ENCODE measurements at regions not wholly inside any gene's neighbourhood (a gene's known extent, or its start where the extent isn't known, plus 50 kb on each side); places are given as distances from the start of the nearest gene placed in this dataset.
"Not testable (repeated sequence)": the region's sequence is repeated elsewhere in the genome, so short reads cannot be mapped to it uniquely, and the experiment has no call there.

DNA sequence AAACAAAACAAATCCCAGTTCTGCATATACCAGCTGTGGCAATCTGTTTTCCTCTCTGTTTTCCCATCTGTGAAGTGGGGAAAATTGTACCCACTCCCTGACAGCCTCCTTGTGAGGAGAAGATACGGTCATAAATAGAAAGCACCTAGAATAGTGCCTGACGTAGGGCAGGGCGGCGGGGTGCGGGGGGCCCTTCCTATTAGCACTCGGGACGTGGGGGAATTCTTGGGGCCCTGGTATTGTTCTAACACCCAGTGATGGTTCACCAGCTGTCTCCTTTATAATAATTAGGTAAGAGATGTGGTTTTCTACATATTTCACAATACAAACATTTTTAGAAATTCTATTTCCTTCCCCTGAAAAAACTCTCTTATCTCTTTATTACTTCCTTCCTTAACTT is 93.4 kb downstream of the NSUN5 start:
- TF ChIP-seq, protein P1, sequence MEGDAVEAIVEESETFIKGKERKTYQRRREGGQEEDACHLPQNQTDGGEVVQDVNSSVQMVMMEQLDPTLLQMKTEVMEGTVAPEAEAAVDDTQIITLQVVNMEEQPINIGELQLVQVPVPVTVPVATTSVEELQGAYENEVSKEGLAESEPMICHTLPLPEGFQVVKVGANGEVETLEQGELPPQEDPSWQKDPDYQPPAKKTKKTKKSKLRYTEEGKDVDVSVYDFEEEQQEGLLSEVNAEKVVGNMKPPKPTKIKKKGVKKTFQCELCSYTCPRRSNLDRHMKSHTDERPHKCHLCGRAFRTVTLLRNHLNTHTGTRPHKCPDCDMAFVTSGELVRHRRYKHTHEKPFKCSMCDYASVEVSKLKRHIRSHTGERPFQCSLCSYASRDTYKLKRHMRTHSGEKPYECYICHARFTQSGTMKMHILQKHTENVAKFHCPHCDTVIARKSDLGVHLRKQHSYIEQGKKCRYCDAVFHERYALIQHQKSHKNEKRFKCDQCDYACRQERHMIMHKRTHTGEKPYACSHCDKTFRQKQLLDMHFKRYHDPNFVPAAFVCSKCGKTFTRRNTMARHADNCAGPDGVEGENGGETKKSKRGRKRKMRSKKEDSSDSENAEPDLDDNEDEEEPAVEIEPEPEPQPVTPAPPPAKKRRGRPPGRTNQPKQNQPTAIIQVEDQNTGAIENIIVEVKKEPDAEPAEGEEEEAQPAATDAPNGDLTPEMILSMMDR (IDR thresholded peaks at IDR 0.05; ENCODE audit: borderline replicate concordance, extremely low read depth, low read length, poor library complexity, severe bottlenecking) = not testable (repeated sequence)
- TF ChIP-seq EZH2 (IDR thresholded peaks at IDR 0.05; ENCODE audit: borderline replicate concordance, low read depth, low read length, severe bottlenecking) = not testable (repeated sequence)

All from DND-41 (cell line).